ENCODE measurements at regions not wholly inside any gene's neighbourhood (a gene's known extent, or its start where the extent isn't known, plus 50 kb on each side); places are given as distances from the start of the nearest gene placed in this dataset.

DNA sequence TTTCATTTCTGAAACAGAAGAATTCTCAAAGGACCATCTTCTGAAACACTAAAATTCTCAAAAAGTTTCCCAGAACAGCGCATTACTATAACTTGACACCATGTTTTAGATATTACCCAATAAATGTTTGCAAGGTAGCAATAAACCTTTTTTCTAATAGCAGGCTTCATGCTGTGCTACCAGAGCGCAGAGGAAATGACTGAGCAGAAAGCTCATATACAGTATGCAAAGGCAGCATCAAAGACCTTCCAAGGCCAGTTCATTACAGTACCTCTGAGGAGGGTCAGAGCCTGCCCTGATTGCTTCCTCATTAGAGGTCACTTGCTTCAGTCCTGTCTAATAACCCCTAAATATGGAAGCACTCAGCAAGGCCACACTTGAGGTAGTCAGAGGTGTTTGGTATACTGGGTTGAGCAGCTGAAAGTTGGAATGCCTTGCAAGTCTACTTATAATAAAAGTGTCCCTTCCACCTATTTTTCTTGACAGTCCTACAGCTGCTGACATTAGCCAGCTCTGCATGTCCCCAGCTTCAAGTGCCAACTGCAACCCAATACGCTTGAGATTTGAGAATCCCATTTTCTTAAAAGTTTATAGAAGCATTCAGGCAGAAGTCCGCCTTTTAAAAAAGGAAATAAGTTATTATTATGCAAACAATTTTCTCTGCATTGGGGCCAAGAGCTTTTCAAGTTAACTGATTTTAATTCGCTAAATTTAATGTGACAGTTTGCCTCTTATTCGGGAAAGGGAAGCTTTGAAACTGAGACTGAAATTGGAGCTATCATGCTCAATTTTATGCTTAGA, 207.2 kb downstream of the ZC3H11B start:
- TF ChIP-seq, protein P1, sequence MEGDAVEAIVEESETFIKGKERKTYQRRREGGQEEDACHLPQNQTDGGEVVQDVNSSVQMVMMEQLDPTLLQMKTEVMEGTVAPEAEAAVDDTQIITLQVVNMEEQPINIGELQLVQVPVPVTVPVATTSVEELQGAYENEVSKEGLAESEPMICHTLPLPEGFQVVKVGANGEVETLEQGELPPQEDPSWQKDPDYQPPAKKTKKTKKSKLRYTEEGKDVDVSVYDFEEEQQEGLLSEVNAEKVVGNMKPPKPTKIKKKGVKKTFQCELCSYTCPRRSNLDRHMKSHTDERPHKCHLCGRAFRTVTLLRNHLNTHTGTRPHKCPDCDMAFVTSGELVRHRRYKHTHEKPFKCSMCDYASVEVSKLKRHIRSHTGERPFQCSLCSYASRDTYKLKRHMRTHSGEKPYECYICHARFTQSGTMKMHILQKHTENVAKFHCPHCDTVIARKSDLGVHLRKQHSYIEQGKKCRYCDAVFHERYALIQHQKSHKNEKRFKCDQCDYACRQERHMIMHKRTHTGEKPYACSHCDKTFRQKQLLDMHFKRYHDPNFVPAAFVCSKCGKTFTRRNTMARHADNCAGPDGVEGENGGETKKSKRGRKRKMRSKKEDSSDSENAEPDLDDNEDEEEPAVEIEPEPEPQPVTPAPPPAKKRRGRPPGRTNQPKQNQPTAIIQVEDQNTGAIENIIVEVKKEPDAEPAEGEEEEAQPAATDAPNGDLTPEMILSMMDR (IDR thresholded peaks at IDR 0.05): no peak
- H3K27me3 ChIP-seq (replicated peaks; ENCODE audit: insufficient read depth): no peaks in the 10 kb centered on the region
- peaks cover 3 to 14% of the 10 kb centered on the region in 2 donors for H3K4me1 ChIP-seq (ENCODE audit: control insufficient read depth in 1 of 2, low read depth in 2 of 2)
- H3K9me3 ChIP-seq: no peaks in the 10 kb centered on the region
- DNase-seq (ENCODE audit: low spot score) (no peak), ATAC-seq (ENCODE audit: insufficient number of reproducible peaks, low FRiP score, low read depth) (no peak)
- H3K36me3 ChIP-seq: no peaks in the 10 kb centered on the region
- H3K27ac ChIP-seq: no peak overlapping the region
- no peak overlapping the region for H3K4me3 ChIP-seq

DNA sequence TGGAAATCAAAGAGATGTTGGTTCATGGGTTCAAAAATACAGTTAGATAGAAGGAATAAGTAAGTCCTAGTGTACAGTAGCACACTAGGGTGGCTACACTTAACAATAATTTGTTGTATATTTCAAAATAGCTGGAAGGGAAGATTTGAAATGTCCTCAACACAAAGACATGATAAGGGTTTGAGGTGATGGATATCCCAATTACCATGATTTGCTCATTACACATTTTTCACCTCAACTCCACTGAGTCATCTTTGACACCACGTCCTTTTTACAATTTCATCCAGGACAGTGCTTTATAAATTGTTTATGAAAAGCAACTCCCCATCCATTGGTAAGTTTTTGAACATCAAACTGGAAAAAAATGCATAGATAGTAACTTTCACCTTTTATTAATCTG, 208.3 kb downstream of the ZC3H11B start:
- H3K9me3 ChIP-seq: no peaks in the 10 kb centered on the region
- H3K4me1 ChIP-seq (ENCODE audit: control insufficient read depth in 1 of 2, low read depth in 2 of 2): peaks cover 3 to 14% of the 10 kb centered on the region in 2 donors
- H3K36me3 ChIP-seq: no peaks in the 10 kb centered on the region
- H3K4me3 ChIP-seq: no peak overlapping the region
- no peak for ATAC-seq (ENCODE audit: insufficient number of reproducible peaks, low FRiP score, low read depth)
- no peaks in the 10 kb centered on the region for H3K27me3 ChIP-seq (replicated peaks; ENCODE audit: insufficient read depth)
- H3K27ac ChIP-seq: no peak overlapping the region
- no peak for DNase-seq (ENCODE audit: low spot score)
- TF ChIP-seq, protein P1 (IDR thresholded peaks at IDR 0.05): no peak

DNA sequence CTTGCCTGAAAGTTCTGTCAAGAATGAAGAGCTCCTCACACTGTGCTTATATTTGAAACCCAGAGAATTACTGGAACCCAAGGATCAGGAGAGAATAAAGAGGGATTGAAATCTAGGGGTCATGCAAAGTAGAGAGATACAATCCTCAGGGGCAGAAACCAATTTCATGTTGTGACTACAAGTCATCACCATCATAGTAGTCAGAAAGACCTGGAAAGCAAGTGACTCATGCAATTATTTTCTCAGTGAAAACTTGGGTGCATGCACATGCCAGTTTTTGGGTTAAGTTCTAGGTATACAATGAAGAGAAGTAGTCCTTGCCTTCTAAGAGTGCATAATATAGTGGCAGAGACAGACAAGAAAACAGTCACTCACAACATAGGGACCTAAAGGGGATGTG, 210.0 kb downstream of the ZC3H11B start:
- Histone ChIP-seq H3K27ac (no peak overlapping the region), H3K27me3 (replicated peaks; ENCODE audit: insufficient read depth) (no peaks in the 10 kb centered on the region), H3K4me3 (no peak overlapping the region), H3K9me3 (no peaks in the 10 kb centered on the region), H3K4me1 (ENCODE audit: control insufficient read depth in 1 of 2, low read depth in 2 of 2) (peaks cover 3 to 14% of the 10 kb centered on the region in 2 donors), H3K36me3 (no peaks in the 10 kb centered on the region)
- TF ChIP-seq, protein P1 (IDR thresholded peaks at IDR 0.05): no peak
- ATAC-seq (ENCODE audit: insufficient number of reproducible peaks, low FRiP score, low read depth) (no peak), DNase-seq (ENCODE audit: low spot score) (no peak)

GRCh38 chr1:219401724-219402625, 210.9 kb downstream of the ZC3H11B start:
- Histone ChIP-seq H3K4me3 (no peak overlapping the region), H3K9me3 (peaks cover 5% of the 10 kb centered on the region), H3K4me1 (ENCODE audit: control insufficient read depth in 1 of 2, low read depth in 2 of 2) (peaks cover 3 to 14% of the 10 kb centered on the region in 2 donors), H3K36me3 (no peaks in the 10 kb centered on the region), H3K27ac (no peak overlapping the region), H3K27me3 (replicated peaks; ENCODE audit: insufficient read depth) (no peaks in the 10 kb centered on the region)
- TF ChIP-seq, protein P1 (IDR thresholded peaks at IDR 0.05): no peak
- no peak for ATAC-seq (ENCODE audit: insufficient number of reproducible peaks, low FRiP score, low read depth)
- no peak for DNase-seq (ENCODE audit: low spot score)

DNA sequence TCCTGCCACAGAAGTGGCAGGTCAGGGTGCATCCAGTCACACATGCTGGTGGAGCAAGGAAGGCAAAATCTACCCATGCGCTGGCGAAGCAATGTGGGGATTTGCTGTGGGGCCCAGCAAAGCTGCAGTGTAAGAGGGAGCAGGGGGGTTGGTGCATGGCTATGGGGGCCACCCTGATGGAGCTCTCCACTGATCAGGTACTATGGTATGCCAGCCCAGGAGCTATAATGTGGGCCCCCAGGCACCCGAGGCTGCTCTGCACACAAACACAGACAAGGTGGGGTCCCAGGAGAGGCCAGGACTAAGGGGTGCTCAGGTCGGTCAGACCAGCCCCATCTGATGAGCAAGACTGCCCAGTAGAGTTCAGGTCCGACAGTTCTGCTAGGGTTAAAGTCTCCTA, 213.5 kb downstream of the ZC3H11B start:
- DNase-seq (ENCODE audit: low spot score) (no peak), ATAC-seq (ENCODE audit: insufficient number of reproducible peaks, low FRiP score, low read depth) (no peak)
- H3K27ac ChIP-seq: no peak overlapping the region
- H3K27me3 ChIP-seq (replicated peaks; ENCODE audit: insufficient read depth): no peaks in the 10 kb centered on the region
- no peak overlapping the region for H3K4me3 ChIP-seq
- TF ChIP-seq, protein P1 (IDR thresholded peaks at IDR 0.05): no peak
- peaks cover 12% of the 10 kb centered on the region for H3K9me3 ChIP-seq
- peaks cover 3 to 14% of the 10 kb centered on the region in 2 donors for H3K4me1 ChIP-seq (ENCODE audit: control insufficient read depth in 1 of 2, low read depth in 2 of 2)
- no peaks in the 10 kb centered on the region for H3K36me3 ChIP-seq

Measured in thoracic aorta (tissue), 2 donors.